Suprapubic skin (tissue), 4 donors: ENCODE measurements at regions not wholly inside any gene's neighbourhood (a gene's known extent, or its start where the extent isn't known, plus 50 kb on each side); places are given as distances from the start of the nearest gene placed in this dataset.

Source experiments
- CTCF ChIP-seq, 2 donors: fragments of 200-600 bp in 1 of 2; fragments of 450-650 bp in 1 of 2; sonication (generic) in 1 of 2; IDR thresholded peaks; one replicate each; pipeline ENCODE4 v1.5.1; 2016 to 2019; ENCODE audit warnings: antibody characterized with exemption in 2 of 2, mild to moderate bottlenecking in 1 of 2, moderate library complexity in 1 of 2
- EP300 ChIP-seq: sonication (generic); formaldehyde crosslinking; IDR thresholded peaks from one replicate; pipeline ENCODE4 v1.6.1; 2017; ENCODE audit warnings: antibody characterized with exemption
- POLR2A ChIP-seq, 2 donors: fragments of 450-650 bp; IDR thresholded peaks; one replicate each; pipeline ENCODE4 v1.6.1; 2017; ENCODE audit warnings: antibody characterized with exemption in 2 of 2, mild to moderate bottlenecking in 2 of 2, moderate library complexity in 2 of 2
- POLR2AphosphoS5 ChIP-seq, 3 donors: sonication (generic); formaldehyde crosslinking; IDR thresholded peaks; one replicate each; pipeline ENCODE4 v1.6.1; 2017; ENCODE audit warnings: antibody characterized with exemption in 3 of 3

- TF ChIP-seq CTCF (IDR thresholded peaks at IDR 0.05): no peak
- no peak for TF ChIP-seq POLR2A (IDR thresholded peaks at IDR 0.05)
- no peak for TF ChIP-seq EP300
- no peak for TF ChIP-seq POLR2AphosphoS5 (IDR thresholded peaks at IDR 0.05)
Measured at GRCh38 chr6:85092226-85092625, 327.8 kb upstream of the TBX18 start.
